Epithelial cell of prostate (primary cell): ENCODE measurements at regions not wholly inside any gene's neighbourhood (a gene's known extent, or its start where the extent isn't known, plus 50 kb on each side); places are given as distances from the start of the nearest gene placed in this dataset.
"Not testable (repeated sequence)": the region's sequence is repeated elsewhere in the genome, so short reads cannot be mapped to it uniquely, and the experiment has no call there.

Experiments used
- DNase-seq: peaks from one replicate; pipeline ENCODE4 v3.0.0-alpha.2; 2011; ENCODE audit warnings: low read depth, low spot score
- H3K27ac ChIP-seq: fragments of 450-650 bp; 2 replicates; pipeline ENCODE4 v1.5.1; 2017; ENCODE audit warnings: mild to moderate bottlenecking

GRCh38 chr10:130493446-130494145, 357.4 kb downstream of the GLRX3 start:
- H3K27ac ChIP-seq: no peak overlapping the region
- DNase-seq: no peak

GRCh38 chr10:130495116-130495862, 359.1 kb downstream of the GLRX3 start:
- DNase-seq: no peak
- no peak overlapping the region for H3K27ac ChIP-seq

- H3K27ac ChIP-seq: no peak overlapping the region
- peak; percentile 2 for DNase-seq
These were observed 359.9 kb downstream of the GLRX3 start for GRCh38 chr10:130495891-130496636.

- H3K27ac ChIP-seq: no peak overlapping the region
- DNase-seq: no peak
These were observed 361.1 kb downstream of the GLRX3 start for GRCh38 chr10:130497056-130498010.

GRCh38 chr10:130498042-130498441, 361.9 kb downstream of the GLRX3 start:
- DNase-seq: no peak
- no peak overlapping the region for H3K27ac ChIP-seq

GRCh38 chr10:130498934-130499333, 362.7 kb downstream of the GLRX3 start:
- H3K27ac ChIP-seq: no peak overlapping the region
- no peak for DNase-seq

GRCh38 chr10:130499541-130499940, 363.4 kb downstream of the GLRX3 start:
- DNase-seq: no peak
- no peak overlapping the region for H3K27ac ChIP-seq

GRCh38 chr10:130500261-130501000, 364.2 kb downstream of the GLRX3 start:
- H3K27ac ChIP-seq: no peak overlapping the region
- DNase-seq: no peak

GRCh38 chr10:130507461-130507860, 371.3 kb downstream of the GLRX3 start:
- no peak for DNase-seq
- no peak overlapping the region for H3K27ac ChIP-seq

GRCh38 chr10:130509881-130510689, 373.9 kb downstream of the GLRX3 start:
- no peak for DNase-seq
- no peak overlapping the region for H3K27ac ChIP-seq

GRCh38 chr10:130510755-130511154, 374.6 kb downstream of the GLRX3 start:
- H3K27ac ChIP-seq: no peak overlapping the region
- DNase-seq: no peak

- DNase-seq: no peak
These were observed 375.6 kb downstream of the GLRX3 start for GRCh38 chr10:130511766-130512165.

GRCh38 chr10:130512936-130513335, 376.7 kb downstream of the GLRX3 start:
- no peak for DNase-seq
- H3K27ac ChIP-seq: no peak overlapping the region

More at GRCh38 chr10:130511766-130512165, 375.6 kb downstream of the GLRX3 start:
- H3K27ac ChIP-seq: no peak overlapping the region

- no peak overlapping the region for H3K27ac ChIP-seq
- no peak for DNase-seq
These were observed 377.7 kb downstream of the GLRX3 start for GRCh38 chr10:130513686-130514476.

- DNase-seq: no peak
- no peak overlapping the region for H3K27ac ChIP-seq
These were observed 379.5 kb downstream of the GLRX3 start for GRCh38 chr10:130515670-130516069.

GRCh38 chr10:130516141-130516735, 380.0 kb downstream of the GLRX3 start:
- no peak overlapping the region for H3K27ac ChIP-seq
- no peak for DNase-seq

- not testable (repeated sequence) for DNase-seq, H3K27ac ChIP-seq
These were observed 382.7 kb downstream of the GLRX3 start for GRCh38 chr10:130518921-130519320.
